OCI-LY3 (cell line): ENCODE measurements at regions not wholly inside any gene's neighbourhood (a gene's known extent, or its start where the extent isn't known, plus 50 kb on each side); places are given as distances from the start of the nearest gene placed in this dataset.

ENCODE experiments used
- EZH2phosphoT487 ChIP-seq: fragments of 200-600 bp; shearing (Covaris generic); IDR thresholded peaks from 2 replicates; pipeline ENCODE4 v1.6.1; 2018; ENCODE audit warnings: antibody characterized with exemption, mixed run types, low read depth
- TF ChIP-seq, protein P1 (sequence below): fragments of 200-600, 300-600 bp; sonication (generic); IDR thresholded peaks from 2 replicates; pipeline ENCODE4 v1.5.1; 2014; ENCODE audit warnings: antibody characterized with exemption, low read length, low read depth

DNA sequence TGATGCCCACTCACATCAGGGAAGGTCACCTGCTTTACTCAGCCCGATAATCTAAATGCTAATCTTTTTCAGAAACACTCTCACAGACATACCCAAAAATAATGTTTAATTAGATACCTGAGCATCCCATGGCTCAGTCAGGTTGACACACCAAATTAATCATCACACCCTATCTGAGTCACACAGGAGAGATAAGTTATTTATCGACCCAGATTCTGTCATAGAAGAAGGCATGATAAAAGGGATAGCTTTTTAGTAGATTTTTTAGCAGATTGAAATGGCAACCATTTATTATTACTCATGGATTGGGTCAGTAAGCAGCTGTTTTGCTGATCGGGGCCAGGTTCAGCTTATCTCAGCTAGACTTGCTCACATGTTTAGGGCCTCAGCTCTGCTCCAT is 97.8 kb upstream of the TYRP1 start:
- TF ChIP-seq, protein P1, sequence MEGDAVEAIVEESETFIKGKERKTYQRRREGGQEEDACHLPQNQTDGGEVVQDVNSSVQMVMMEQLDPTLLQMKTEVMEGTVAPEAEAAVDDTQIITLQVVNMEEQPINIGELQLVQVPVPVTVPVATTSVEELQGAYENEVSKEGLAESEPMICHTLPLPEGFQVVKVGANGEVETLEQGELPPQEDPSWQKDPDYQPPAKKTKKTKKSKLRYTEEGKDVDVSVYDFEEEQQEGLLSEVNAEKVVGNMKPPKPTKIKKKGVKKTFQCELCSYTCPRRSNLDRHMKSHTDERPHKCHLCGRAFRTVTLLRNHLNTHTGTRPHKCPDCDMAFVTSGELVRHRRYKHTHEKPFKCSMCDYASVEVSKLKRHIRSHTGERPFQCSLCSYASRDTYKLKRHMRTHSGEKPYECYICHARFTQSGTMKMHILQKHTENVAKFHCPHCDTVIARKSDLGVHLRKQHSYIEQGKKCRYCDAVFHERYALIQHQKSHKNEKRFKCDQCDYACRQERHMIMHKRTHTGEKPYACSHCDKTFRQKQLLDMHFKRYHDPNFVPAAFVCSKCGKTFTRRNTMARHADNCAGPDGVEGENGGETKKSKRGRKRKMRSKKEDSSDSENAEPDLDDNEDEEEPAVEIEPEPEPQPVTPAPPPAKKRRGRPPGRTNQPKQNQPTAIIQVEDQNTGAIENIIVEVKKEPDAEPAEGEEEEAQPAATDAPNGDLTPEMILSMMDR = no peak
- TF ChIP-seq EZH2phosphoT487 = no peak
